H1 (cell line): ENCODE measurements at regions not wholly inside any gene's neighbourhood (a gene's known extent, or its start where the extent isn't known, plus 50 kb on each side); places are given as distances from the start of the nearest gene placed in this dataset.

Experiments
- CTCF ChIA-PET: fragments of 300-600 bp; sonication (Branson Sonifier 250); formaldehyde crosslinking; loops from one replicate; lab custom pipeline; 2021; ENCODE audit not compliant: partially characterized antibody; lab: Charles Lee
- POLR2A ChIA-PET: fragments of 300-600 bp; sonication (Branson Sonifier 250); formaldehyde crosslinking; loops from one replicate; lab custom pipeline; 2021; ENCODE audit warnings: inconsistent platforms; ENCODE audit not compliant: partially characterized antibody; lab: Charles Lee
- DNase-seq, 2 experiments: peaks; one replicate each; pipeline versions ENCODE4 v3.0.0 to v3.0.0-alpha.2; 2010 to 2022; ENCODE audit warnings: low spot score in 2 of 2, low read depth in 1 of 2, mixed read lengths in 1 of 2
- FAIRE-seq: peaks from 2 replicates; lab custom pipeline; 2011; peaks lifted over from hg19 to GRCh38; lab: Jason Lieb, UNC
- H2AFZ ChIP-seq: 2 replicates; pipeline ENCODE4 v1.8.1; 2012; ENCODE audit warnings: low read length, inconsistent platforms
- H2AK5ac ChIP-seq: 2 replicates; pipeline ENCODE4 v1.6.1; 2013; ENCODE audit warnings: low read depth, low read length
- H2BK120ac ChIP-seq: replicated peaks from 2 replicates; pipeline ENCODE3; 2013; ENCODE audit warnings: low read depth, low read length, inconsistent platforms
- H2BK12ac ChIP-seq: 2 replicates; pipeline ENCODE4 v1.6.1; 2013; ENCODE audit warnings: low read depth, low read length
- H2BK15ac ChIP-seq: 2 replicates; pipeline ENCODE4 v1.6.1; 2013; ENCODE audit warnings: low read length
- H2BK20ac ChIP-seq: 2 replicates; pipeline ENCODE4 v1.6.1; 2013; ENCODE audit warnings: low read length
- H2BK5ac ChIP-seq: 2 replicates; pipeline ENCODE4 v1.6.1; 2013; ENCODE audit warnings: low read depth, low read length
- H3K14ac ChIP-seq: 2 replicates; pipeline ENCODE4 v1.6.1; 2013; ENCODE audit warnings: inconsistent platforms; ENCODE audit not compliant: insufficient read length
- H3K18ac ChIP-seq: 2 replicates; pipeline ENCODE4 v1.6.1; 2013; ENCODE audit warnings: low read length; ENCODE audit errors: extremely low read depth
- H3K23ac ChIP-seq: 2 replicates; pipeline ENCODE4 v1.6.1; 2013; ENCODE audit warnings: inconsistent platforms; ENCODE audit not compliant: insufficient read length
- H3K23me2 ChIP-seq: 2 replicates; pipeline ENCODE4 v1.6.1; 2013; ENCODE audit warnings: low read depth, low read length
- H3K27ac ChIP-seq: 2 replicates; pipeline ENCODE4 v1.6.1; 2011; ENCODE audit warnings: low read depth, low read length, inconsistent platforms
- H3K27me3 ChIP-seq, 4 experiments: replicated peaks in 1 of 4; 1 replicate in 1 of 4; 2 replicates in 3 of 4; pipeline versions ENCODE4 v1.6.1 to v1.8.1; 2011 to 2013; ENCODE audit warnings: low read length in 3 of 4, mild to moderate bottlenecking in 3 of 4, inconsistent platforms in 2 of 4, mixed read lengths in 2 of 4, moderate library complexity in 1 of 4; ENCODE audit not compliant: control insufficient read depth in 3 of 4, insufficient read depth in 3 of 4; ENCODE audit errors: extremely low read depth in 1 of 4
- H3K36me3 ChIP-seq, 4 experiments: 2 replicates each; pipeline versions ENCODE4 v1.6.1 to v1.8.1; 2011 to 2013; ENCODE audit warnings: mild to moderate bottlenecking in 4 of 4, low read length in 3 of 4, moderate library complexity in 2 of 4, control low read depth in 1 of 4, inconsistent platforms in 1 of 4; ENCODE audit not compliant: insufficient read depth in 4 of 4, control insufficient read depth in 2 of 4
- H3K4ac ChIP-seq: replicated peaks from 2 replicates; pipeline ENCODE3; 2013; ENCODE audit warnings: low read length, low read depth, mixed read lengths, inconsistent platforms; ENCODE audit not compliant: insufficient read length
- H3K4me1 ChIP-seq, 4 experiments: replicated peaks in 1 of 4; 1 replicate in 1 of 4; 2 replicates in 3 of 4; pipeline versions ENCODE4 v1.6.1 to v1.8.1; 2011 to 2013; ENCODE audit warnings: low read length in 3 of 4, inconsistent platforms in 2 of 4, mixed read lengths in 1 of 4; ENCODE audit not compliant: insufficient read depth in 4 of 4, control insufficient read depth in 3 of 4
- H3K4me2 ChIP-seq, 2 experiments: 2 replicates each; pipeline versions ENCODE4 v1.6.1 to v1.8.1; 2011 to 2013; ENCODE audit warnings: low read depth in 2 of 2, low read length in 2 of 2, control low read depth in 1 of 2, inconsistent platforms in 1 of 2, mild to moderate bottlenecking in 1 of 2; ENCODE audit not compliant: insufficient read depth in 1 of 2
- H3K4me3 ChIP-seq, 4 experiments: fragments of 200-600, 300-600 bp in 1 of 4; sonication (generic), shearing (Covaris generic), sonication (Bioruptor Twin) in 1 of 4; 2 replicates each; pipeline versions ENCODE4 v1.5.1 to v1.8.1; 2011 to 2016; ENCODE audit warnings: low read length in 4 of 4, low read depth in 3 of 4, control low read depth in 2 of 4, inconsistent platforms in 2 of 4, mild to moderate bottlenecking in 2 of 4, mixed read lengths in 1 of 4, moderate library complexity in 1 of 4; ENCODE audit not compliant: insufficient read depth in 2 of 4; ENCODE audit errors: extremely low read depth in 1 of 4
- H3K56ac ChIP-seq: replicated peaks from 2 replicates; pipeline ENCODE3; 2013; ENCODE audit warnings: low read depth, mild to moderate bottlenecking, mixed read lengths, low read length, inconsistent platforms; ENCODE audit not compliant: insufficient read length
- H3K79me1 ChIP-seq: 2 replicates; pipeline ENCODE4 v1.6.1; 2013; ENCODE audit warnings: low read depth, low read length, control low read depth
- H3K79me2 ChIP-seq, 2 experiments: 2 replicates each; pipeline versions ENCODE4 v1.6.1 to v1.8.1; 2012 to 2013; ENCODE audit warnings: low read length in 2 of 2, mild to moderate bottlenecking in 2 of 2, inconsistent platforms in 1 of 2; ENCODE audit not compliant: insufficient read depth in 2 of 2, control insufficient read depth in 1 of 2
- H3K9ac ChIP-seq, 4 experiments: replicated peaks in 1 of 4; 1 replicate in 1 of 4; 2 replicates in 3 of 4; pipeline versions ENCODE4 v1.6.1 to v1.8.1; 2011 to 2013; ENCODE audit warnings: low read depth in 3 of 4, low read length in 3 of 4, control low read depth in 2 of 4, mild to moderate bottlenecking in 2 of 4, moderate library complexity in 2 of 4, inconsistent platforms in 1 of 4; ENCODE audit errors: extremely low read depth in 1 of 4
- H3K9me3 ChIP-seq, 2 experiments: 2 replicates each; pipeline versions ENCODE4 v1.6.1 to v1.8.1; 2012 to 2013; ENCODE audit warnings: mild to moderate bottlenecking in 2 of 2, moderate library complexity in 2 of 2, control low read depth in 1 of 2, inconsistent platforms in 1 of 2, low read depth in 1 of 2, low read length in 1 of 2, mixed read lengths in 1 of 2; ENCODE audit not compliant: insufficient read depth in 2 of 2
- H4K20me1 ChIP-seq, 2 experiments: replicated peaks in 1 of 2; 2 replicates each; pipeline versions ENCODE3 to v1.8.1; 2011 to 2013; ENCODE audit warnings: inconsistent platforms in 2 of 2, low read length in 2 of 2, mild to moderate bottlenecking in 1 of 2; ENCODE audit not compliant: insufficient read depth in 2 of 2, control insufficient read depth in 1 of 2
- H4K5ac ChIP-seq: 2 replicates; pipeline ENCODE4 v1.6.1; 2013; ENCODE audit warnings: low read length, low read depth, mixed read lengths, inconsistent platforms; ENCODE audit not compliant: insufficient read length
- H4K8ac ChIP-seq: 2 replicates; pipeline ENCODE4 v1.8.0; 2013; ENCODE audit warnings: mild to moderate bottlenecking, moderate library complexity, low read length, inconsistent platforms; ENCODE audit not compliant: insufficient read depth; ENCODE audit errors: extremely low read depth
- H4K91ac ChIP-seq: replicated peaks from 2 replicates; pipeline ENCODE3; 2013; ENCODE audit warnings: low read length, mixed read lengths, inconsistent platforms; ENCODE audit not compliant: insufficient read length
- BRCA1 ChIP-seq: IDR thresholded peaks from 2 replicates; pipeline ENCODE4 v1.6.1; 2012; ENCODE audit warnings: low read depth, low read length, improper control_type of control experiment
- CREB1 ChIP-seq: IDR thresholded peaks from 2 replicates; pipeline ENCODE4 v1.6.1; 2012; ENCODE audit warnings: inconsistent platforms
- E2F6 ChIP-seq: IDR thresholded peaks from 2 replicates; pipeline ENCODE4 v1.6.1; 2012; ENCODE audit warnings: inconsistent platforms
- GTF2F1 ChIP-seq: IDR thresholded peaks from 2 replicates; pipeline ENCODE4 v1.6.1; 2012; ENCODE audit warnings: low read depth, low read length, improper control_type of control experiment, borderline replicate concordance
- KDM1A ChIP-seq: fragments of 200-600, 300-600 bp; sonication (generic); IDR thresholded peaks from 2 replicates; pipeline ENCODE4 v1.7.1; 2016; ENCODE audit warnings: mild to moderate bottlenecking, low read length, borderline replicate concordance
- RAD21 ChIP-seq, 2 experiments: IDR thresholded peaks in 1 of 2; conservative IDR thresholded peaks in 1 of 2; 2 replicates each; pipeline ENCODE4 v1.6.1; 2011; ENCODE audit warnings: low read depth in 2 of 2, low read length in 2 of 2, improper control_type of control experiment in 1 of 2, inconsistent platforms in 1 of 2, mild to moderate bottlenecking in 1 of 2, moderate library complexity in 1 of 2
- RFX5 ChIP-seq: IDR thresholded peaks from 2 replicates; pipeline ENCODE4 v1.6.1; 2011; ENCODE audit warnings: low read depth, low read length, improper control_type of control experiment, borderline replicate concordance
- SP4 ChIP-seq: IDR thresholded peaks from 2 replicates; pipeline ENCODE4 v1.6.1; 2012; ENCODE audit warnings: low read length, inconsistent platforms
- WGBS, 2 experiments: shearing (Covaris generic) in 1 of 2; methylation state at CpG; one replicate each; pipeline versions ENCODE4 v1.1.6 to v1.1.7; 2013 to 2015; ENCODE audit warnings: low lambda C conversion rate in 2 of 2, mixed read lengths in 2 of 2, inconsistent platforms in 1 of 2, low coverage in 1 of 2, missing lambda C conversion rate in 1 of 2; ENCODE audit not compliant: insufficient replicate concordance in 2 of 2, insufficient coverage in 1 of 2, insufficient read length in 1 of 2; ENCODE audit errors: extremely low coverage in 1 of 2, missing lambda C conversion rate in 1 of 2; 5-methylcytosine and 5-hydroxymethylcytosine counted together
- TF ChIP-seq, protein P1 (sequence below): IDR thresholded peaks from 2 replicates; pipeline ENCODE4 v1.6.1; 2012; ENCODE audit warnings: inconsistent platforms

DNA sequence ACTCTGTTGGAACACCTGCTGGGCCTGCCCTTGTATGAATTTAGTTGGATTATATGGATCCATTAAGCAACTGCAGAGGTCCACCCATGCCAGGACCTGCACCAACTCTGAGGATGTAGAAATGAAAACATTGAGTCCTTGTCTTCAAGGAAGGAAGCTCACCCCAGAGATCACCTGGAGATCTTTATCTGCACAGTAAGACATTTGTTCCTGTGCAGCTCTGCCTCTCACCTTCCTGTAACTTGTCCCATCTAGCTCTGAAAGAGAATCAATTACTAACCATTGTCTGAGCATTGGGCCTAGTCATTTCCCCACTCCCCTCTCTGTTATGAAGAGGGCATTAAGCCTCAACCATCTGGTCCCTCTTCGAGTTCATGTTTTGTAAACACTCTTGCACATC, 105.2 kb upstream of the YWHAQ start:
- CTCF ChIA-PET: interaction anchor here (0.6 to 3.4 kb wide), 3 partner anchors 9 to 45 kb away, joined by 3 to 13 read pairs (median 7); no protein-coding TSS in a partner anchor
- Histone ChIP-seq H3K9me3 (peaks cover 5 to 19% of the 10 kb centered on the region in 2 experiments; a peak in 3 of 4 replicates), H3K9ac (no peak overlapping the region), H4K91ac (no peak overlapping the region), H3K4me2 (no peak overlapping the region), H4K8ac (no peak overlapping the region), H3K27ac (no peak overlapping the region), H2AK5ac (no peak overlapping the region), H3K27me3 (no peaks in the 10 kb centered on the region), H2BK5ac (no peak overlapping the region), H3K79me1 (no peaks in the 10 kb centered on the region), H2BK15ac (no peak overlapping the region), H3K4me1 (no peaks in the 10 kb centered on the region), H3K4me3 (no peak overlapping the region), H2BK20ac (no peak overlapping the region), H3K4ac (no peak overlapping the region), H3K23me2 (peaks cover 2% of the 10 kb centered on the region; the same call in 1 of the 2 replicates), H2BK120ac (no peak overlapping the region), H2AFZ (no peak overlapping the region), H3K79me2 (no peaks in the 10 kb centered on the region), H2BK12ac (no peak overlapping the region), H4K5ac (no peak overlapping the region), H4K20me1 (no peaks in the 10 kb centered on the region), H3K56ac (no peak overlapping the region), H3K23ac (no peak overlapping the region), H3K18ac (no peak overlapping the region), H3K36me3 (no peaks in the 10 kb centered on the region), H3K14ac (no peak overlapping the region)
- DNase-seq (no peak), FAIRE-seq (no peak)
- TF ChIP-seq GTF2F1 (no peak), SP4 (no peak), E2F6 (no peak), RFX5 (no peak), BRCA1 (no peak), RAD21 (IDR thresholded peaks at IDR 0.05 in 1 of 2, conservative IDR thresholded peaks at IDR 0.05 in 1 of 2; ENCODE audit: low read depth in 2 of 2, low read length in 2 of 2) (no peak), KDM1A (no peak), CREB1 (no peak)
- TF ChIP-seq, protein P1, sequence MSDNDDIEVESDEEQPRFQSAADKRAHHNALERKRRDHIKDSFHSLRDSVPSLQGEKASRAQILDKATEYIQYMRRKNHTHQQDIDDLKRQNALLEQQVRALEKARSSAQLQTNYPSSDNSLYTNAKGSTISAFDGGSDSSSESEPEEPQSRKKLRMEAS: no peak
- 83% methylated on average over 1 of the region's 1 CpG; no CpG with 5 or more reads in 1 of the 2 experiments for WGBS, 2 experiments
- POLR2A ChIA-PET: no interaction called here
